NOMO-1 treated with DMSO at 0.1 percent for 48 hours (cell line): ENCODE measurements at regions not wholly inside any gene's neighbourhood (a gene's known extent, or its start where the extent isn't known, plus 50 kb on each side); places are given as distances from the start of the nearest gene placed in this dataset.
"Not testable (repeated sequence)": the region's sequence is repeated elsewhere in the genome, so short reads cannot be mapped to it uniquely, and the experiment has no call there.

ENCODE experiments used
- DNase-seq: peaks from one replicate; lab custom pipeline; 2025; ENCODE audit not compliant: unreplicated experiment; lab: John Stamatoyannopoulos, UW

- DNase-seq: no peak
Observed at GRCh38 chr3:95567346-95567745, 1247.0 kb upstream of the EPHA6 start.

GRCh38 chr3:95586754-95587153 is 1227.6 kb upstream of the EPHA6 start:
- DNase-seq: no peak

- not testable (repeated sequence) for DNase-seq
Observed at GRCh38 chr3:95587641-95588040, 1226.8 kb upstream of the EPHA6 start.

- DNase-seq: no peak
Observed at GRCh38 chr3:95588473-95588872, 1225.9 kb upstream of the EPHA6 start.

GRCh38 chr3:95595416-95596075 is 1218.8 kb upstream of the EPHA6 start:
- DNase-seq: no peak

- no peak for DNase-seq
Observed at GRCh38 chr3:95607926-95608325, 1206.5 kb upstream of the EPHA6 start.

- DNase-seq: no peak
Observed at GRCh38 chr3:95609411-95609810, 1205.0 kb upstream of the EPHA6 start.

GRCh38 chr3:95612611-95613010 is 1201.8 kb upstream of the EPHA6 start:
- no peak for DNase-seq

GRCh38 chr3:95613993-95614392 is 1200.4 kb upstream of the EPHA6 start:
- no peak for DNase-seq

GRCh38 chr3:95615592-95616310 is 1198.6 kb upstream of the EPHA6 start:
- DNase-seq: no peak

GRCh38 chr3:95626107-95626506 is 1188.3 kb upstream of the EPHA6 start:
- DNase-seq: no peak

GRCh38 chr3:95627293-95627692 is 1187.1 kb upstream of the EPHA6 start:
- no peak for DNase-seq

- no peak for DNase-seq
Observed at GRCh38 chr3:95627697-95628096, 1186.7 kb upstream of the EPHA6 start.

GRCh38 chr3:95629802-95630201 is 1184.6 kb upstream of the EPHA6 start:
- DNase-seq: no peak

- no peak for DNase-seq
Observed at GRCh38 chr3:95645291-95645690, 1169.1 kb upstream of the EPHA6 start.

- DNase-seq: no peak
Observed at GRCh38 chr3:95654570-95655362, 1159.6 kb upstream of the EPHA6 start.

- DNase-seq: no peak
Observed at GRCh38 chr3:95655363-95655986, 1158.9 kb upstream of the EPHA6 start.

GRCh38 chr3:95670765-95671164 is 1143.6 kb upstream of the EPHA6 start:
- DNase-seq: no peak

GRCh38 chr3:95673215-95673614 is 1141.2 kb upstream of the EPHA6 start:
- DNase-seq: no peak

- peak; percentile 33 for DNase-seq
Observed at GRCh38 chr3:95705786-95706418, 1108.5 kb upstream of the EPHA6 start.

- DNase-seq: no peak
Observed at GRCh38 chr3:95707268-95707667, 1107.1 kb upstream of the EPHA6 start.
